Esophagus muscularis mucosa (tissue), 3 donors: ENCODE measurements at regions not wholly inside any gene's neighbourhood (a gene's known extent, or its start where the extent isn't known, plus 50 kb on each side); places are given as distances from the start of the nearest gene placed in this dataset.

ENCODE experiments used
- CTCF ChIP-seq, 3 experiments: fragments of 200-600 bp in 2 of 3; fragments of 450-650 bp in 1 of 3; sonication (generic) in 2 of 3; IDR thresholded peaks; one replicate each; pipeline ENCODE4 v1.5.1; 2017 to 2019; ENCODE audit warnings: antibody characterized with exemption in 3 of 3, mild to moderate bottlenecking in 2 of 3, moderate library complexity in 1 of 3
- POLR2A ChIP-seq: fragments of 450-650 bp; IDR thresholded peaks from one replicate; pipeline ENCODE4 v1.6.1; 2017; ENCODE audit warnings: antibody characterized with exemption, moderate library complexity, mild to moderate bottlenecking, low read depth
- POLR2AphosphoS5 ChIP-seq, 2 donors: sonication (generic); formaldehyde crosslinking; IDR thresholded peaks; one replicate each; pipeline ENCODE4 v1.6.1; 2017; ENCODE audit warnings: antibody characterized with exemption in 2 of 2

- TF ChIP-seq CTCF (IDR thresholded peaks at IDR 0.05), result no peak
- no peak for TF ChIP-seq POLR2AphosphoS5 (IDR thresholded peaks at IDR 0.05)
- TF ChIP-seq POLR2A, result no peak
Observed at GRCh38 chr5:174284873-174285272, 239.4 kb downstream of the NSG2 start.
